Sigmoid colon (tissue), 4 donors: ENCODE measurements at regions not wholly inside any gene's neighbourhood (a gene's known extent, or its start where the extent isn't known, plus 50 kb on each side); places are given as distances from the start of the nearest gene placed in this dataset.

Experiments used
- POLR2A ChIP-seq, 2 donors: fragments of 450-650 bp; IDR thresholded peaks; one replicate each; pipeline ENCODE4 v1.6.1; 2016; ENCODE audit warnings: antibody characterized with exemption in 2 of 2, mild to moderate bottlenecking in 2 of 2, moderate library complexity in 2 of 2
- POLR2AphosphoS5 ChIP-seq, 4 donors: sonication (generic); formaldehyde crosslinking; IDR thresholded peaks; one replicate each; pipeline ENCODE4 v1.6.1; 2017; ENCODE audit warnings: antibody characterized with exemption in 4 of 4
- TF ChIP-seq, protein P1 (sequence below), 4 experiments: fragments of 450-650 bp in 3 of 4; fragments of 200-600 bp in 1 of 4; IDR thresholded peaks; one replicate each; pipeline ENCODE4 v1.5.1; 2016 to 2019; ENCODE audit warnings: antibody characterized with exemption in 4 of 4, mild to moderate bottlenecking in 3 of 4, moderate library complexity in 2 of 4

DNA sequence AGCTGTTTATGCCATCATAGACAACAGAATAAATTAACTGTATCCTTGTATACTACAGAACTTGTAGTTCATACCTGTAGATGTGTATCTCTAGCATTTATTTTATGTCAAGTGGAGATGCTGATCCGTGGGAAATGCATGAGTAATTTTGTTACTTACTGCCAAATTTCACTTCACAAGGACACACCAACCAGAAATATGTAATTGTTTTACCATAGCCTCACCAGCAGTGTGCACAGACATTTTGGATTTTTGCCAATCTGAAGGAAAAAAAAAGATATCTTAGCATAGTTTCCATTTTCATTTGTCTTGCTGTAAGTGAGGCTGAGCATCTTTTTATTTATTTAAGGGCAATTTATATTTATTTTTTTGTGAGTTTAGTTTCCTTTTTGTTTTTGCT, 265.1 kb upstream of the OSR1 start:
- TF ChIP-seq, protein P1, sequence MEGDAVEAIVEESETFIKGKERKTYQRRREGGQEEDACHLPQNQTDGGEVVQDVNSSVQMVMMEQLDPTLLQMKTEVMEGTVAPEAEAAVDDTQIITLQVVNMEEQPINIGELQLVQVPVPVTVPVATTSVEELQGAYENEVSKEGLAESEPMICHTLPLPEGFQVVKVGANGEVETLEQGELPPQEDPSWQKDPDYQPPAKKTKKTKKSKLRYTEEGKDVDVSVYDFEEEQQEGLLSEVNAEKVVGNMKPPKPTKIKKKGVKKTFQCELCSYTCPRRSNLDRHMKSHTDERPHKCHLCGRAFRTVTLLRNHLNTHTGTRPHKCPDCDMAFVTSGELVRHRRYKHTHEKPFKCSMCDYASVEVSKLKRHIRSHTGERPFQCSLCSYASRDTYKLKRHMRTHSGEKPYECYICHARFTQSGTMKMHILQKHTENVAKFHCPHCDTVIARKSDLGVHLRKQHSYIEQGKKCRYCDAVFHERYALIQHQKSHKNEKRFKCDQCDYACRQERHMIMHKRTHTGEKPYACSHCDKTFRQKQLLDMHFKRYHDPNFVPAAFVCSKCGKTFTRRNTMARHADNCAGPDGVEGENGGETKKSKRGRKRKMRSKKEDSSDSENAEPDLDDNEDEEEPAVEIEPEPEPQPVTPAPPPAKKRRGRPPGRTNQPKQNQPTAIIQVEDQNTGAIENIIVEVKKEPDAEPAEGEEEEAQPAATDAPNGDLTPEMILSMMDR (IDR thresholded peaks at IDR 0.05): no peak
- TF ChIP-seq POLR2A (IDR thresholded peaks at IDR 0.05) (no peak), POLR2AphosphoS5 (IDR thresholded peaks at IDR 0.05) (no peak)
